Right atrium auricular region (tissue), 2 donors: ENCODE measurements at regions not wholly inside any gene's neighbourhood (a gene's known extent, or its start where the extent isn't known, plus 50 kb on each side); places are given as distances from the start of the nearest gene placed in this dataset.

Experiments used
- DNase-seq: peaks from one replicate; pipeline ENCODE4 v3.0.0-alpha.2; 2019; ENCODE audit warnings: low spot score
- H3K27ac ChIP-seq, 2 donors: fragments of 200-600 bp; sonication (generic); 1 replicate in 1 of 2; 2 replicates in 1 of 2; pipeline ENCODE4 v1.5.1; 2016 to 2019
- H3K27me3 ChIP-seq, 2 donors: fragments of 200-600 bp; sonication (generic); one replicate each; pipeline versions ENCODE4 v1.5.1 to v1.6.0; 2017 to 2019
- H3K36me3 ChIP-seq: fragments of 200-600 bp; sonication (generic); one replicate; pipeline ENCODE4 v1.5.1; 2016
- H3K4me1 ChIP-seq, 2 donors: fragments of 200-600 bp; sonication (generic); one replicate each; pipeline versions ENCODE4 v1.5.1 to v1.6.0; 2017 to 2019
- H3K4me3 ChIP-seq, 2 donors: fragments of 200-600 bp; sonication (generic); 1 replicate in 1 of 2; 2 replicates in 1 of 2; pipeline ENCODE4 v1.5.1; 2017 to 2019; ENCODE audit warnings: mild to moderate bottlenecking in 1 of 2, moderate library complexity in 1 of 2
- H3K9me3 ChIP-seq, 2 donors: fragments of 200-600 bp; sonication (generic); one replicate each; pipeline ENCODE4 v1.5.1; 2019
- TF ChIP-seq, protein P1 (sequence below), 2 donors: fragments of 200-600 bp; sonication (generic); IDR thresholded peaks; one replicate each; pipeline ENCODE4 v1.5.1; 2019; ENCODE audit warnings: antibody characterized with exemption in 2 of 2

GRCh38 chr10:58451193-58451889 lies 61.3 kb upstream of the BICC1 start:
- Histone ChIP-seq H3K27me3 (no peaks in the 10 kb centered on the region), H3K36me3 (no peaks in the 10 kb centered on the region), H3K9me3 (no peaks in the 10 kb centered on the region), H3K4me3 (no peak overlapping the region), H3K4me1 (no peaks in the 10 kb centered on the region), H3K27ac (no peak overlapping the region)
- TF ChIP-seq, protein P1, sequence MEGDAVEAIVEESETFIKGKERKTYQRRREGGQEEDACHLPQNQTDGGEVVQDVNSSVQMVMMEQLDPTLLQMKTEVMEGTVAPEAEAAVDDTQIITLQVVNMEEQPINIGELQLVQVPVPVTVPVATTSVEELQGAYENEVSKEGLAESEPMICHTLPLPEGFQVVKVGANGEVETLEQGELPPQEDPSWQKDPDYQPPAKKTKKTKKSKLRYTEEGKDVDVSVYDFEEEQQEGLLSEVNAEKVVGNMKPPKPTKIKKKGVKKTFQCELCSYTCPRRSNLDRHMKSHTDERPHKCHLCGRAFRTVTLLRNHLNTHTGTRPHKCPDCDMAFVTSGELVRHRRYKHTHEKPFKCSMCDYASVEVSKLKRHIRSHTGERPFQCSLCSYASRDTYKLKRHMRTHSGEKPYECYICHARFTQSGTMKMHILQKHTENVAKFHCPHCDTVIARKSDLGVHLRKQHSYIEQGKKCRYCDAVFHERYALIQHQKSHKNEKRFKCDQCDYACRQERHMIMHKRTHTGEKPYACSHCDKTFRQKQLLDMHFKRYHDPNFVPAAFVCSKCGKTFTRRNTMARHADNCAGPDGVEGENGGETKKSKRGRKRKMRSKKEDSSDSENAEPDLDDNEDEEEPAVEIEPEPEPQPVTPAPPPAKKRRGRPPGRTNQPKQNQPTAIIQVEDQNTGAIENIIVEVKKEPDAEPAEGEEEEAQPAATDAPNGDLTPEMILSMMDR (IDR thresholded peaks at IDR 0.05) = no peak
- DNase-seq = no peak

GRCh38 chr10:58453105-58453504 lies 59.6 kb upstream of the BICC1 start:
- TF ChIP-seq, protein P1 (IDR thresholded peaks at IDR 0.05) = no peak

GRCh38 chr10:58456179-58456578 lies 56.5 kb upstream of the BICC1 start:
- H3K4me1 ChIP-seq = peaks cover 0 to 4% of the 10 kb centered on the region in 2 donors
- no peak for DNase-seq
- no peaks in the 10 kb centered on the region for H3K36me3 ChIP-seq
- TF ChIP-seq, protein P1 (IDR thresholded peaks at IDR 0.05) = no peak
- peaks cover 0 to 3% of the 10 kb centered on the region in 2 donors for H3K9me3 ChIP-seq
- H3K27me3 ChIP-seq = no peaks in the 10 kb centered on the region
- H3K27ac ChIP-seq = no peak overlapping the region
- H3K4me3 ChIP-seq = no peak overlapping the region

More at GRCh38 chr10:58453105-58453504, 59.6 kb upstream of the BICC1 start:
- Histone ChIP-seq H3K4me3 (no peak overlapping the region), H3K27me3 (no peaks in the 10 kb centered on the region), H3K36me3 (no peaks in the 10 kb centered on the region), H3K4me1 (no peaks in the 10 kb centered on the region), H3K9me3 (no peaks in the 10 kb centered on the region), H3K27ac (no peak overlapping the region)
- no peak for DNase-seq

GRCh38 chr10:58457761-58458616 lies 54.7 kb upstream of the BICC1 start:
- Histone ChIP-seq H3K4me1 (peaks cover 0 to 4% of the 10 kb centered on the region in 2 donors), H3K27ac (peak overlapping the region in 1 of 2 donors; percentile 37), H3K36me3 (no peaks in the 10 kb centered on the region), H3K9me3 (peaks cover 0 to 8% of the 10 kb centered on the region in 2 donors), H3K4me3 (no peak overlapping the region), H3K27me3 (no peaks in the 10 kb centered on the region)
- TF ChIP-seq, protein P1 (IDR thresholded peaks at IDR 0.05) = no peak
- DNase-seq = peak; percentile 68

- Histone ChIP-seq H3K27ac (no peak overlapping the region), H3K36me3 (no peaks in the 10 kb centered on the region), H3K4me1 (peaks cover 0 to 4% of the 10 kb centered on the region in 2 donors), H3K4me3 (no peak overlapping the region), H3K9me3 (peaks cover 0 to 8% of the 10 kb centered on the region in 2 donors), H3K27me3 (no peaks in the 10 kb centered on the region)
- TF ChIP-seq, protein P1 (IDR thresholded peaks at IDR 0.05) = no peak
- no peak for DNase-seq
Observed at GRCh38 chr10:58459069-58459468, 53.6 kb upstream of the BICC1 start.
